OCI-LY3 (cell line): ENCODE measurements at regions not wholly inside any gene's neighbourhood (a gene's known extent, or its start where the extent isn't known, plus 50 kb on each side); places are given as distances from the start of the nearest gene placed in this dataset.

ENCODE experiments used
- H2AFZ ChIP-seq: fragments of 200-600, 300-600 bp; shearing (Covaris generic); 2 replicates; pipeline ENCODE4 v1.6.0; 2014; ENCODE audit warnings: antibody characterized with exemption, low read depth, low read length
- H3K27ac ChIP-seq: fragments of 200-600, 300-600 bp; sonication (generic); 2 replicates; pipeline ENCODE4 v1.5.1; 2014; ENCODE audit warnings: mild to moderate bottlenecking, low read length, moderate library complexity, mixed read lengths
- H3K27me3 ChIP-seq: fragments of 200-600, 300-600 bp; sonication (generic); 2 replicates; pipeline ENCODE4 v1.6.1; 2014; ENCODE audit warnings: low read depth, low read length, mixed read lengths
- H3K36me3 ChIP-seq: fragments of 200-600, 300-600 bp; sonication (generic); replicated peaks from 2 replicates; pipeline ENCODE3; 2014; ENCODE audit warnings: low read depth, low read length, mixed read lengths
- H3K4me1 ChIP-seq: fragments of 300-600, 200-600 bp; sonication (generic); 2 replicates; pipeline ENCODE4 v1.6.1; 2014; ENCODE audit warnings: low read length, mixed read lengths
- H3K4me2 ChIP-seq: fragments of 200-600, 300-600 bp; sonication (generic); 2 replicates; pipeline ENCODE4 v1.6.1; 2014; ENCODE audit warnings: low read length, mixed read lengths
- H3K4me3 ChIP-seq: fragments of 300-600, 200-600 bp; sonication (generic); 2 replicates; pipeline ENCODE4 v1.5.1; 2014; ENCODE audit warnings: antibody characterized with exemption, mild to moderate bottlenecking, low read length, moderate library complexity
- H3K79me2 ChIP-seq: fragments of 300-600, 200-600 bp; shearing (Covaris generic); 2 replicates; pipeline ENCODE4 v1.6.1; 2014; ENCODE audit warnings: mild to moderate bottlenecking, low read length, mixed read lengths
- H3K9ac ChIP-seq: fragments of 300-600, 200-600 bp; shearing (Covaris generic); 2 replicates; pipeline ENCODE4 v1.6.0; 2014; ENCODE audit warnings: mild to moderate bottlenecking, low read length, moderate library complexity
- H3K9me3 ChIP-seq: fragments of 200-600, 300-600 bp; shearing (Covaris generic); 2 replicates; pipeline ENCODE4 v1.6.1; 2014; ENCODE audit warnings: low read length, mixed read lengths; ENCODE audit not compliant: insufficient read depth
- H4K20me1 ChIP-seq: fragments of 200-600, 300-600 bp; sonication (generic); 2 replicates; pipeline ENCODE4 v1.6.1; 2016; ENCODE audit warnings: low read length, mixed read lengths; ENCODE audit not compliant: insufficient read depth
- EZH2phosphoT487 ChIP-seq: fragments of 200-600 bp; shearing (Covaris generic); IDR thresholded peaks from 2 replicates; pipeline ENCODE4 v1.6.1; 2018; ENCODE audit warnings: antibody characterized with exemption, mixed run types, low read depth
- TF ChIP-seq, protein P1 (sequence below): fragments of 200-600, 300-600 bp; sonication (generic); IDR thresholded peaks from 2 replicates; pipeline ENCODE4 v1.5.1; 2014; ENCODE audit warnings: antibody characterized with exemption, low read length, low read depth

DNA sequence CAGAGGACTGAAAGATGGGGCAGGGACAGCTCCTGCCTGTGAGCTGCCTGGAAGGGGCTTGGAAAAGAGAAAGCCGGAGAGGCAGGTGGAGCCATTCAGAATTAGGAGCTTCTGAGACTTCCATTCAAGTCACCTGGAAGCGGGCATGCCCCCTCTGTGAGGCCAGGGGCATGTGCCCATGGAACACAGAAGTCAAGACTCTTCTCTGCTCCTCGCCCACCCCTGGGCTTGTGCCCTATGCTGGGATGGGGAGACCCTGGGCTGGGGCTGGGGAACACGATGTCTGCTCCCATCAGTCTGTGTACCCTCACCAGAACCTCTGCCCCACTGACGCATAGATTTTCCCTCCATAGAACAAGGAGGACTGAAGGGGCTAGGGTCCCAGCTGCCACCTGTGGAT lies 372.0 kb downstream of the SHANK2 start:
- Histone ChIP-seq H3K27ac (no peak overlapping the region), H3K9me3 (no peaks in the 10 kb centered on the region), H3K9ac (no peak overlapping the region), H3K36me3 (no peaks in the 10 kb centered on the region), H3K4me1 (no peaks in the 10 kb centered on the region), H3K27me3 (no peaks in the 10 kb centered on the region; the same call in 1 of the 2 replicates), H2AFZ (no peak overlapping the region), H3K4me3 (no peak overlapping the region), H4K20me1 (no peaks in the 10 kb centered on the region), H3K79me2 (no peaks in the 10 kb centered on the region), H3K4me2 (no peak overlapping the region)
- TF ChIP-seq EZH2phosphoT487 = no peak
- TF ChIP-seq, protein P1, sequence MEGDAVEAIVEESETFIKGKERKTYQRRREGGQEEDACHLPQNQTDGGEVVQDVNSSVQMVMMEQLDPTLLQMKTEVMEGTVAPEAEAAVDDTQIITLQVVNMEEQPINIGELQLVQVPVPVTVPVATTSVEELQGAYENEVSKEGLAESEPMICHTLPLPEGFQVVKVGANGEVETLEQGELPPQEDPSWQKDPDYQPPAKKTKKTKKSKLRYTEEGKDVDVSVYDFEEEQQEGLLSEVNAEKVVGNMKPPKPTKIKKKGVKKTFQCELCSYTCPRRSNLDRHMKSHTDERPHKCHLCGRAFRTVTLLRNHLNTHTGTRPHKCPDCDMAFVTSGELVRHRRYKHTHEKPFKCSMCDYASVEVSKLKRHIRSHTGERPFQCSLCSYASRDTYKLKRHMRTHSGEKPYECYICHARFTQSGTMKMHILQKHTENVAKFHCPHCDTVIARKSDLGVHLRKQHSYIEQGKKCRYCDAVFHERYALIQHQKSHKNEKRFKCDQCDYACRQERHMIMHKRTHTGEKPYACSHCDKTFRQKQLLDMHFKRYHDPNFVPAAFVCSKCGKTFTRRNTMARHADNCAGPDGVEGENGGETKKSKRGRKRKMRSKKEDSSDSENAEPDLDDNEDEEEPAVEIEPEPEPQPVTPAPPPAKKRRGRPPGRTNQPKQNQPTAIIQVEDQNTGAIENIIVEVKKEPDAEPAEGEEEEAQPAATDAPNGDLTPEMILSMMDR = no peak

DNA sequence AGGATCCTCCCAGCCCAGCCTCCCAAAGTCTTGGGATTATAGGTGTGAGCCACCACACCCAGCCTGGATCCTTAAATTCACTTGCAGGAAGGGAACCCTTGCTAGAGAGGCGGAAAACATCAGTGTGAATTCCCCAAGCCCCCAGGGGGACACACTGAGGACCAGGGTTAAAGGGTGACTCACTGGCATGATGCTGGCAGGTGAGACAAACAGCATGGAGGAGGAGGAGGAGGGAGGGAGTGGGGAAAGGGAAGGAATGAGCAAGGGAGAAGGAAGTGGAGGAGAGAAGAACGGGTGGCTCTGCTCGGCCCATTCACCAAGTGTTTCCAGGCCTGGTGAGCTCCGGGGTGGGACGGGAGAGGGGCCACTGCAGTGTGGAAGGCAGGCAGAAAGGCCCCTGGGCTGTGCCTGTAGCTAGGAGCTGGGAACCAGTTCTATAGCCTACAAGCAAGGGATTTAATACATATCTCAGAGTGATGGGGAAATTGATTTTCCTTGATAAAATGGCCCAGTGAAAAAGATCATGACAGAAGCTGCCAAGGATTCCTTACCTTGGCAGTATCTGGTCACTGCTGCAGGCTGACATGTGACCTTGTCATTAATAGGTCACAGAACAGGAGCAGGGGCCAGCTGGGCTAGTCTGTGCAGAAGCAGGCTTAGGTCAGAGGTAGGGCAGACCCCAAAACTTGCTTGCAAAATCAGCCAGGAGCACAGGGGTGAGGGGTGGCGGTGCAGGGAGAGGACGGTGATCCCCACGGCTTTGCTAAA lies 370.2 kb downstream of the SHANK2 start:
- Histone ChIP-seq H3K27me3 (no peaks in the 10 kb centered on the region; the same call in 1 of the 2 replicates), H3K4me1 (no peaks in the 10 kb centered on the region), H3K4me3 (no peak overlapping the region), H3K9ac (no peak overlapping the region), H3K27ac (no peak overlapping the region), H3K4me2 (no peak overlapping the region), H4K20me1 (no peaks in the 10 kb centered on the region), H3K79me2 (no peaks in the 10 kb centered on the region), H3K36me3 (no peaks in the 10 kb centered on the region), H2AFZ (no peak overlapping the region), H3K9me3 (no peaks in the 10 kb centered on the region)
- TF ChIP-seq, protein P1 = no peak
- no peak for TF ChIP-seq EZH2phosphoT487

DNA sequence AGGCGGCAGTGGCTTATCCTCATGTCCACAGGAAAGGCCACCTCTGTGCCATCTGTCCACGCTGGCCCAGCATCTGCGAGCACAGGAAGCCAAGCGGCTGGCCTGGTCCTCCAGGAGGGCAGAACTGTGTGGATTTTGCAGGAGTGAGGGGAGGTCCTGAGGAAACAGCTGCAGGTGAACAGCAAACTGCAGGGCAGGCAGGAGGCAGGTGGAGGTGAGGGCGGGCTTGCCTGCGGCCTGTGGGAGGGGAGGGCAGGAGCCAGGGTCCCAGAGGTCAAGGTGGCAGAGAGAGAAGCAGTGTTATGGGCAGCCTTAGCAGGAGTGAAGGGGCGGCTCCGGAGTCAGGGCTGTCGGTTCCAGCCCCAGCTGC lies 369.7 kb downstream of the SHANK2 start:
- TF ChIP-seq, protein P1 = no peak
- TF ChIP-seq EZH2phosphoT487 = no peak
- Histone ChIP-seq H3K36me3 (no peaks in the 10 kb centered on the region), H2AFZ (no peak overlapping the region), H4K20me1 (no peaks in the 10 kb centered on the region), H3K27ac (no peak overlapping the region), H3K9ac (no peak overlapping the region), H3K4me3 (no peak overlapping the region), H3K9me3 (no peaks in the 10 kb centered on the region), H3K79me2 (no peaks in the 10 kb centered on the region), H3K4me1 (no peaks in the 10 kb centered on the region), H3K4me2 (no peak overlapping the region), H3K27me3 (no peaks in the 10 kb centered on the region; the same call in 1 of the 2 replicates)

DNA sequence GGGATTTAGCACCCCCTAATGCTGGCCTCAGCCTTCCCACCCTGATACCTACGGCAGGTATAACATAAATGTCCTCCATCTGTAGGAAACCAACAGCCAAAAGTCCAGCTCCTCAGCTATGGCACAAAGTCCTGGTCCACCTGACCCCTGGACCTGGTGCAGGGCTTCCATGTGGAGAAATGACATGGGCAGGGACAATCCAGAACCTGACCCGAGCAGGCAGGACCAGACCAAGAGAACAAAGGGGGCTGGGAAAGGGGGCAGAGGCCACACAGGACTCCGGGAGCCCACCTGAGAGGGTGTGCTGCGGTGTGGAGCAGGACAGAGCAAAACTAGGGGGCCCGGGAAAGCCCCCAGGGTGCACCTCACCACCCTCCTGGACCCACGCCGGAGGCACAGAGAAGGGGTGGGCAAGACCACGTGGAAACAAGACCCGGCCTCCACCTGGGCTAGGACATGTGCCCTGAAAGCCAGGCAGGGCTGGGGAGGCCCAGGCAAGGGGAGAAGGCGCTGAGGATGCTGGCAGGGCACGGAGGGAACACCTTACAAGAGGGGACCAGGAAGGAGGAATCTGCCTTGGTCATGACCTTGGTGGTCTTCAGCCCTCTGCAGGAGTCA lies 368.9 kb downstream of the SHANK2 start:
- H3K4me3 ChIP-seq = no peak overlapping the region
- no peaks in the 10 kb centered on the region for H3K9me3 ChIP-seq
- H3K27ac ChIP-seq = no peak overlapping the region
- TF ChIP-seq, protein P1 = no peak
- no peak for TF ChIP-seq EZH2phosphoT487
- H3K79me2 ChIP-seq = no peaks in the 10 kb centered on the region
- no peaks in the 10 kb centered on the region for H4K20me1 ChIP-seq
- H3K4me1 ChIP-seq = no peaks in the 10 kb centered on the region
- H3K27me3 ChIP-seq = no peaks in the 10 kb centered on the region; the same call in 1 of the 2 replicates
- H3K9ac ChIP-seq = no peak overlapping the region
- no peaks in the 10 kb centered on the region for H3K36me3 ChIP-seq
- H2AFZ ChIP-seq = no peak overlapping the region
- no peak overlapping the region for H3K4me2 ChIP-seq
